ENCODE measurements at regions not wholly inside any gene's neighbourhood (a gene's known extent, or its start where the extent isn't known, plus 50 kb on each side); places are given as distances from the start of the nearest gene placed in this dataset.
"Not testable (repeated sequence)": the region's sequence is repeated elsewhere in the genome, so short reads cannot be mapped to it uniquely, and the experiment has no call there.

DNA sequence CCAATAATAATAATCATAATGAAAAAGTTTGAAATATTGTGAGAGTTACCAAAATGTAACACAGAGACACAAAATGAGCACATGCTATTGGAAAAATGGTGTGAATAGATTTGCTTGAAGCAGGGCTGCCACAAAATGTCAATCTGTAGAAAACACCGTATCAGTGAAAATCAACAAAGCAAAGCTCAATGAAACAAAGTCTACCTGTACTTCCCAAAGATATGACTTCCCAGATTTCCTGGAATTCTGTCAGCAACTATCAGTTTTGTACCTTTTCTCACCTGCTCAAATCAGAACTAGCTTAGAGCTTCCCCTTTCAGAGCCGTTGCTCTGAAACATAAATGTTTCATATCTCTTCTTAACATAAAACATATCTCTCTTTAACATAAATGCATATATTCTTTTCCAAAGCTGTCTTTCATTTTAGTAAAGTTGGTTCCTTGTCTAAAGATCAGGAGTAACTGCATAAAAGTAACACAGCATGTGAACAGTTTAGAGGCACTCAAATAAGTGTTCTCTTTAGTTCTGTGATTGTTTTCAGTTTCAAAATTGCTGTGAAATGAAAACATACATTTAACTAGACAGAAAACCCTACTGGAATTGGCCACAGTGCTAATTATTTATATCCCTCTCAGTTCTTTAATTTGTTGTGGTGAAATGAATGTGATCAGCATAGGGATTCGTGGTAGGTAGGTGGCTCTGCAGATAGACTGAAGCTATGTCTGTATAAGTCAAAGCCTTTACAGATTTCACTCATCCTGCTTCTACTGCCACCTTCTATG lies 262.5 kb downstream of the KCNJ3 start:
- DNase-seq, result no peak
- TF ChIP-seq, protein P1, sequence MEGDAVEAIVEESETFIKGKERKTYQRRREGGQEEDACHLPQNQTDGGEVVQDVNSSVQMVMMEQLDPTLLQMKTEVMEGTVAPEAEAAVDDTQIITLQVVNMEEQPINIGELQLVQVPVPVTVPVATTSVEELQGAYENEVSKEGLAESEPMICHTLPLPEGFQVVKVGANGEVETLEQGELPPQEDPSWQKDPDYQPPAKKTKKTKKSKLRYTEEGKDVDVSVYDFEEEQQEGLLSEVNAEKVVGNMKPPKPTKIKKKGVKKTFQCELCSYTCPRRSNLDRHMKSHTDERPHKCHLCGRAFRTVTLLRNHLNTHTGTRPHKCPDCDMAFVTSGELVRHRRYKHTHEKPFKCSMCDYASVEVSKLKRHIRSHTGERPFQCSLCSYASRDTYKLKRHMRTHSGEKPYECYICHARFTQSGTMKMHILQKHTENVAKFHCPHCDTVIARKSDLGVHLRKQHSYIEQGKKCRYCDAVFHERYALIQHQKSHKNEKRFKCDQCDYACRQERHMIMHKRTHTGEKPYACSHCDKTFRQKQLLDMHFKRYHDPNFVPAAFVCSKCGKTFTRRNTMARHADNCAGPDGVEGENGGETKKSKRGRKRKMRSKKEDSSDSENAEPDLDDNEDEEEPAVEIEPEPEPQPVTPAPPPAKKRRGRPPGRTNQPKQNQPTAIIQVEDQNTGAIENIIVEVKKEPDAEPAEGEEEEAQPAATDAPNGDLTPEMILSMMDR (IDR thresholded peaks at IDR 0.05), result no peak
- no peak for TF ChIP-seq POLR2A (IDR thresholded peaks at IDR 0.05)
- intact Hi-C loops (cut with DNase I; ENCODE audit: low total_unique reads), result no loop called here
- Histone ChIP-seq H3K27me3 (no peaks in the 10 kb centered on the region), H3K36me3 (no peaks in the 10 kb centered on the region), H3K27ac (no peak overlapping the region), H3K9me3 (no peaks in the 10 kb centered on the region), H3K4me1 (no peaks in the 10 kb centered on the region), H3K4me3 (no peak overlapping the region)

GRCh38 chr2:154952346-154952980 lies 254.0 kb downstream of the KCNJ3 start:
- intact Hi-C loops (cut with DNase I; ENCODE audit: low total_unique reads), result no loop called here
- Histone ChIP-seq H3K9me3 (no peaks in the 10 kb centered on the region), H3K27me3 (no peaks in the 10 kb centered on the region), H3K27ac (no peak overlapping the region), H3K4me3 (no peak overlapping the region), H3K4me1 (no peaks in the 10 kb centered on the region), H3K36me3 (no peaks in the 10 kb centered on the region)
- no peak for TF ChIP-seq POLR2A (IDR thresholded peaks at IDR 0.05)
- TF ChIP-seq, protein P1 (IDR thresholded peaks at IDR 0.05), result no peak
- DNase-seq, result no peak

DNA sequence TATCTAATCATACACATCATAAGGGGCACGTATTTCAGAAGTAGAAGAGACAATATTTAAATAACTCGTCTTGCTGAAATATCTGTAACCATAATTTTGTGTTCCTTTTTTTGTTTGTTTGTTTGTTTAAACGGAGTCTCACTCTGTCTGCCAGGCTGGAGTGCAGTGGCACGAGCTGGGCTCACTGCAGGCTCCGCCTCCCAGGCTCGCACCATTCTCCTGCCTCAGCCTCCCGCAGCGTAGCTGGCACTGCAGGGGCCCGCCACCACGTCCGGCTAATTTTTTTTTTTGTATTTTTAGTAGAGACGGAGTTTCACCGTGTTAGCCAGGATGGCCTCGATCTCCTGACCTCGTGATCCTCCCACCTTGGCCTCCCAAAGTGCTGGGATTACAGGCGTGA lies 248.9 kb downstream of the KCNJ3 start:
- not testable (repeated sequence) for H3K36me3 ChIP-seq

DNA sequence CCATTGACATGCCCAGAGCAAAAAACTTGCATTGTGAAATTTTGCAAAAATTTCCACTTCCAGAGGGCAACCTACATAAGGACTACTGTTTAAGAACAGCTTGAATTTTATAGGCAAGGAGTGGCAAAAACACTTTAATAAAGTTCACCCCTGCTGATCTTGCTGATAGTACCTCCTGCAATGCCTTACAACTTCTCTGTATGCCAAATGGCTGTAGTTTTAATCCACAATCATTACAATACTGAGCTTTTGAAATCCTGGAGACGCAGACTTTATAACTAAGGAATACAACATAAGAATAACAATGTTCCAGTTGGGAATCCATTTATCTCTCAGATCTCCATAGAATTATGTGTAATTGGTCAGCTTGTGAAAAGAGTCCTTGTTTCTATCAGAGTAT lies 247.5 kb downstream of the KCNJ3 start:
- TF ChIP-seq, protein P1 (IDR thresholded peaks at IDR 0.05), result no peak
- TF ChIP-seq POLR2A (IDR thresholded peaks at IDR 0.05), result no peak
- Histone ChIP-seq H3K27me3 (no peaks in the 10 kb centered on the region), H3K36me3 (no peaks in the 10 kb centered on the region), H3K27ac (no peak overlapping the region), H3K9me3 (no peaks in the 10 kb centered on the region), H3K4me3 (no peak overlapping the region), H3K4me1 (no peaks in the 10 kb centered on the region)
- intact Hi-C loops (cut with DNase I; ENCODE audit: low total_unique reads), result no loop called here
- DNase-seq, result no peak

More for the DNA sequence above, 248.9 kb downstream of the KCNJ3 start:
- H3K9me3 ChIP-seq; DNase-seq; intact Hi-C loops (cut with DNase I; ENCODE audit: low total_unique reads); H3K27ac ChIP-seq; H3K27me3 ChIP-seq; H3K4me3 ChIP-seq; H3K4me1 ChIP-seq: not testable (repeated sequence)

DNA sequence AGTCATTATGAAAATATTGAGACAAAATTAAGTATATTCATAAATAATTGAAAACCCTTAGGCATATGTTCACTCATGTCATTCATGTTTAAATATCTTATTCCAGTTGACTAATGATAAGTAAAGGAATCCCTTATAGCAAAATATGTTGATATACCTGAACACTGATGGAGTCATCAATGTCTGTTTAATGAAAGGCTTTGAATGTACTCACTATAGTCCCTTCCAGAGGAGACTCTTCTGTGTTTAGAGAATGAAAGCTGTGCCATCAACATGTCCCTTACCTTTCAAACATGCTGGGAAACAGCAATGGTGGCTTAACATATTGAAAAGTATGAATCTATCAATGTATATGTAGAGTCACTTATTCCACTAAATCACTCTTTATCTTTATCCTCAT lies 242.9 kb downstream of the KCNJ3 start:
- Histone ChIP-seq H3K4me1 (no peaks in the 10 kb centered on the region), H3K36me3 (no peaks in the 10 kb centered on the region), H3K27me3 (no peaks in the 10 kb centered on the region), H3K4me3 (no peak overlapping the region), H3K27ac (no peak overlapping the region), H3K9me3 (no peaks in the 10 kb centered on the region)
- no peak for DNase-seq
- no peak for TF ChIP-seq POLR2A (IDR thresholded peaks at IDR 0.05)
- TF ChIP-seq, protein P1 (IDR thresholded peaks at IDR 0.05), result no peak
- intact Hi-C loops (cut with DNase I; ENCODE audit: low total_unique reads), result no loop called here
